Fibroblast of the conjunctiva (primary cell): ENCODE measurements at regions not wholly inside any gene's neighbourhood (a gene's known extent, or its start where the extent isn't known, plus 50 kb on each side); places are given as distances from the start of the nearest gene placed in this dataset.

Experiments used
- DNase-seq: peaks from one replicate; pipeline ENCODE4 v3.0.0-alpha.2; 2010; ENCODE audit warnings: low read depth

DNA sequence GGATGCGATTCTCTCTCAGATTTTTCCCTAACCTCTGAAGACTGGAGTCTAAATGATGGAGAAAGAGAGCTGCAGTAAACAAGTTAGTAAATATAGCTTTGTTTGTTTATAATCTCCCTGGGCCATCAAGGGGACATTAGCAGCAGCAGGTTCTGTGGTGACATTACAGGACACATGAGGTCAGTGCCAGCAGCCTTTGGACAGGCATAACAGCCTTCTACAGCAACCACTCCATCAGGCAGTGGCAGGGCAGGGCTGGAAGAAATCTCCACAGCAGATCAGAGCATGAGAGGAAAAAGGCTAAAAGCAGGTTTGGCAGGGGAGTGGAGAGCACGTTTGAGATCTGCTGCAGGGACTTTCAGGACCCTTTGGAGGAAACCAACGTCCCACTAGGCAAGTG is 127.6 kb upstream of the ACP3 start:
- DNase-seq = no peak

DNA sequence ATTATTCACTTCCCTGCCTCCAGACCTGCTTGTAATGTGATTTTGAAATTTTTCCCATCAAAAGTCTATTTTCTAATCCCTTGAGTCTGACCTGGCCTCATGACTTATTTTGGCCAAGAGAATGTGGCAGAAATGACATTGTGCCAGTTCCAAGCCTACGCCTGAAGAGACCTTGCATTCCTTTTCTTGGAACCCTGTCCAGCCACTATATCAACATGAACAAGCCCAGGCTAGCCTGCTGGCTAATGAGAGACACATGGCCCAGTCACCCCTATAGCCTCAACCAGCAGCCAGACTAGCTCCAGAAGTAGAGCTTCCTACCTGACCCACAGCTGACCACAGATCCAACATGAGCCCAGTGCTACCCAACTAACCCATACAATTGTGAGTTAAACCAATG is 121.1 kb upstream of the ACP3 start:
- DNase-seq = peak; percentile 2

GRCh38 chr3:132198516-132198915 is 118.7 kb upstream of the ACP3 start:
- no peak for DNase-seq

DNA sequence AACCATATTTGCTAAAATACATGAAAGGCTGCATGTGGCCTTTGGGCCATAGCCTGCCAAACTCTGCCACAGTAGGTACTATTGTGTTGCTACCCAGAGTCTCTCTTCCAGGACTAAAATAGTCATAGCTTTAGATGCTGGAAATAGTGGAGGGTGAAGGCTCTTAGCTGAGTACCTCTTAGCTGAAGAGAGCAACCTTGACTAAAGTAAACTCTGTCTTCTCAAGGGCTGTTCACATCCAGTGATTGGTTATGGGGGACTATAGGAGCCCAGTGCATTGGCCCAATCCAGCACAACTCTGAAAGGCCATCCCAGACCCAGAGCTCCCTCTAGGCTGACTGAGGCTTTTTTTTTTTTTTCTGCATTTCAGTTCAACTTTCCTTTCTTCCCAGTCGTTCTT is 117.8 kb upstream of the ACP3 start:
- DNase-seq = no peak

GRCh38 chr3:132202586-132202985 is 114.6 kb upstream of the ACP3 start:
- no peak for DNase-seq

DNA sequence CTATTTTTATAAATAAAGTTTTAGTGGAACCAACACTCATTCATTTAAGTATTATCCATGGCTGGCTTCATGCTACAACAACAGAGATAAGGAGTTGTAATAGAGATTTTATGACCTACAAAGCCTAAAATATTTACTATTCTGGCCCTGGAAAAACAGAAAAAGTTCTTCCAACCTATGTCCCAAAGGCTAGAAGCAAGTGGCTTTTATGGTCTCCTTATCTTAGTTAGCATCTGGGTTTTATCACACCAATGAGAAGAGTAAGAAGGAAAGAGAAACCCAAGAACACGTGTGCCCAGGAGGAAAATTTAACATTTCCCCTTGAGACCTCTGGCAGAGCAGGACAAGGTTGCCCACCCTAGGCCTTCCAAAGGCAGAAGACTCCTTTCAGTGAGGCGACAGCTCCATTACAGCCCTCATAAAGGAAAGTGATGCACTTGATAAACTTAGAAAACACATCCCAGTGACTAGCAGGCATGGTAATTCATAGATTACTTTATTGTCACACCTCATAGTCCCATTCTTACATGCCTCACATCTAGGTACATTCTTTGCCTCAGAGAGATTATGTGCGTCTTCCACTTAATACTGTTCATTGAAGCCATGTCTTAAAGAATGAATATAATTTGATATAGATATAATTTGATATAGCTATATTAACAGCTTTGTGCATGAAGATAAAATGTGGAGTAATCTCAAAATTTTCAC is 113.2 kb upstream of the ACP3 start:
- DNase-seq = no peak

DNA sequence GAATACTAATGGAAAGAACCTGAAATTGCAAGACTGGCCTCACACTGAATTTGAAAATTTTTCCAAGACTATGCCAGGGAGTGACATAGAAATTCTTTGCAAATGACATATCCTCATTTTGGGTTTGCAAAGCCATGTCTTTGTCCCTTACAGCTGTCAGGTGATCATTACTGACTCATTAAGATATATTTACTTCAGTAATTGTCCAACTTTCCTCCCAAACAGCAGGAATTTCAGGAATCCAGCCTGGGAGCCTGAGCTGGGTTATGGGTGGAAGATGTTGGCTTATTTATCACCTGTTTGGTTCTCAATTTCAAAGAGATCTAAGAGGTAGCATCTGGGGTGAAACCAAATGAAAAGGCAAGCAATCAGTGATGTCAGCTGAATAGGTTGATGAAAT is 111.6 kb upstream of the ACP3 start:
- no peak for DNase-seq

GRCh38 chr3:132209855-132210254 is 107.4 kb upstream of the ACP3 start:
- no peak for DNase-seq

DNA sequence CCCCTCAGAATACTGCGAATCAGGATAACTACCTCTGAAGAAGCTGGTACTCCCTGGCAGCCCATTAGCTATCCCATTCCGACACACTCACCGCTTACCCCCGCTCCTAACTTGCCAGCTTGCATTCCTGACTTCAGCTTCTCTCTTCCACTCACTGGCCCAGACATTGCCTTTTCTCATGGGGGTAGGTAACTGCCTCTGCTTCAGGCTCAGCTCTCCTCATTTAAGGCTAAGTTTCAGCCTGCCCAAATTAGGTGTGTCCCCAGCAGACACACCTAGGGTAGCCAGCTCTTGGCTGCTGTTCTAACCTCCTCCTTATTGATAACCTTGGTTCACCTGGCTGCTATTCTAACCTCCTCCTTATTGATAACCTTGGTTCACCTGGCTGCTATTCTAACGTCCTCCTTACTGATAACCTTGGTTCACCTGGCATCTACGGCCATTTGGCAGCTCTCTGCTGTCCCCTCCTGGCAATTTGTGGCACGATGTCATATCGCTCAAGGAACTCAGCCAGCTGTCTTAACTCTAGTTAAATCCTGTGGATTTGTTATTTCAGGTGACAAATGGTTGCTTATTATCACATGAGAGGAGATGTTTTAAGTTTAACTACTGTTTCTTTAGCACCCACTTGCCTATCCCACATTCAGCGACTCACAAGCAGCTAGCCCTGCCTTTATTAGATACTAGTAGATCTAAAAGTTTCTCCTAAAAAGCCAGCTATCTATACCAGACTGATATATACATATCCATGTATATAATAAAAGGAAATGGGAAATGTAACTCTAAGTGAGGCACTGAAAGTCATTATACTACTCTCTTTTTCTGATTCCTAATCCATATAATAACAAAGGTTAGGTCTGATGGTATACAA is 106.5 kb upstream of the ACP3 start:
- DNase-seq = no peak

DNA sequence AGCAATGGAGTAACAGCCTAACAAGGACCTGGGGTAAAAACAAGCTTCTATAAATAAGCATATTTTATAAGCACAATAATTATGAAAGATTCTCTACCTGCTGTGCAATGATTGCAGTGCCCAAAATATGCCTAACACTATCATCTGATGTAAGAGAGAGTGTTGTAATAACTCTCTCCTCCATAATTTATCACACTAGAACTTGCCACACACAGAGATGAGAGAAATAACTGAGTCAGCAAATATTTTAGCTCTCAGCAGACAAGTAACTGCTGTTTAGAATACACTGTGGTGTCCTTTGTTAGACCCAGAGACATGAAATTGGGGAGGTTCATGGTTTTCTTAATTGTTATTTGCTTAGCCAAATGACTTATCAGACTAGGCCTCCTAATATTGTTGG is 105.3 kb upstream of the ACP3 start:
- DNase-seq = no peak

- DNase-seq = no peak
These were observed 98.1 kb upstream of the ACP3 start for GRCh38 chr3:132218817-132219755.

- no peak for DNase-seq
These were observed 96.2 kb upstream of the ACP3 start for GRCh38 chr3:132220986-132221385.

- no peak for DNase-seq
These were observed 94.2 kb upstream of the ACP3 start for GRCh38 chr3:132222868-132223538.

GRCh38 chr3:132225664-132226063 is 91.5 kb upstream of the ACP3 start:
- DNase-seq = no peak

- DNase-seq = no peak
These were observed 88.3 kb upstream of the ACP3 start for GRCh38 chr3:132228923-132229322.

DNA sequence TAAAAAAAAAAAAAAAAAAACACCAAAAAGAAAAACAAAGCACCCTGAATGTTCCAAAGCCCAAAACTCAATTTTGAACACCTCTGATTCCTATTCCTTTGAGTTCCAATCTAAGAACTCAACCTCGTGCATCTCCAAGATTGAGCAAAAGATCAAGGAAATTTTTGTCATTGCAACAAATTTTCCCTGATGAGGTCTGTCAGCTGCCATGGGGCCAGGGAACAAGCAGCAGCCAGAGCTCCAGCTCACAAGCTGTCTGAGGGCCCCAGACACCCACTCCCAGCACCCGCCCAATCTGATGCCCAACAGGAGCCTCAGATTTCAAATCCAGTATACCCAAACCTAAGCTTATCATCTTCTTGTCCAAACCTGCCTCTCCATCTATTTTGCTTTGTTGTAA is 87.6 kb upstream of the ACP3 start:
- no peak for DNase-seq

DNA sequence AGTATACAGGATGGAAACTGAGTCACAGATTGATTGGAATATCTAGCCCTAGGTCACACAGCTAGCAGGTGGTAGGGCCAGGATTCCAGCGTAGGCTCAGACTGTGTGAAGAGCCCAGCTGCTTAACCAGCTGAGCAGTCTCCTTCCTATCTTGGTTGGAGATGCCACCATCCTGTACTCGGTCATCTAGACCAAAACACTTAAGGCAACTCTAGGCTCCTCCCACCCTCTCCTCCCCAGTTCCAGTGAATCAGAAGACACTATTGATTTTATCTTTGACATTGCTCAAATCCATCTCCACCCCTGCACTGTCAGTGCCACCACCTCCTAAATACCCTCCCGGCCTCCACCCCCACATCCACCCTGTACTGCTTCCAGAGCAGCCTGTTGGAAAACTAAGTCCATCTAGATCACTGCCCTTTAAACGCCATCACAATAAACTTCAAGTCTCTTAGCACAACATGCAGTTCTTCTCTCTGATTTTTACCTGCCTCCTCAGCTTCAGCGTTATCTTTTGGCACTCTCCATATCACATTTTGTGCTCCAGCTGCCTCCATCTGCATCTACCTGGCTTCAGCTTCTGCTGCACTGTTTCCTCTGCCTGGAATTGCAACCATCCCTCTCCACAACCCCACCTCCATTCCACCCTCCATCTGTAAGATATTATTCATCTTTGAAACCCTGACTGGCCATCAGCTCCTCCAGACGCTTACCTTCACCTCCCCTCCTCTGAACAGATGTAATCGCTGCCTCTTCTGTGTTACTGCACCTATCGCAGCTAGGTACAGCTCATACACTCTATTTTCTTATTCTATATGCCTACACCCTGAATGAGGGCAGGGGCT is 86.8 kb upstream of the ACP3 start:
- DNase-seq = no peak

GRCh38 chr3:132231633-132232032 is 85.6 kb upstream of the ACP3 start:
- no peak for DNase-seq

DNA sequence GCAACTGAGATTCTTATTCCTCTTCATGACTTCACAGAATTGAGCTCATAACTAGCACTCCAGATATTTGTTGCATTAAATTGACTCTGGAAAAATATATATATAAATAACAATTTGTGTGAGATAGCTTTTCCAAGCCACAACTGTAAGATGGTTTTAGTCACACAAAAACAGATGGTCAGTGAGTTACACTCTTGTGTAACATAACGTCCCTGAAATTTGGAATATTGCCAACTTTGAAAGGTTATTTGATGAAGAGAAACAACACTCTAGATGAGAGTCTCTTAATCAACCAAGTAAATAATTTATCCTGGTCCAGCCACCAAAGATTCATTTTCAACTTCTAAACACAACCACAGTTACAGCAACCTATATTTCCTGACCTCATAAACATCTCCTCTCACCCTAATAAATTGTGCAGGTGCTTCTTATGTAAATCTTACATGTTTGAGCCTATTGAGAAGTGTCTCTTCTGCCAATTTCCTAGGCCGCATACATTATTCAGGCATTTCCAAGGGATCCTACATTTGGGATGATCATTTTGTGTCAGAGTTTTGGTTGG is 84.9 kb upstream of the ACP3 start:
- DNase-seq = no peak
